AG10803 (cell line): ENCODE measurements at regions not wholly inside any gene's neighbourhood (a gene's known extent, or its start where the extent isn't known, plus 50 kb on each side); places are given as distances from the start of the nearest gene placed in this dataset.

ENCODE experiments used
- DNase-seq: peaks from one replicate; pipeline ENCODE4 v3.0.0; 2010; ENCODE audit warnings: low read depth
- H3K4me3 ChIP-seq: 2 replicates; pipeline ENCODE4 v1.5.1; 2011; ENCODE audit warnings: mild to moderate bottlenecking, low read length, control low read depth
- CTCF ChIP-seq: conservative IDR thresholded peaks from 2 replicates; pipeline ENCODE4 v1.5.1; 2011; ENCODE audit warnings: mild to moderate bottlenecking, low read length, control low read depth, inconsistent platforms

- no peak for TF ChIP-seq CTCF
- DNase-seq = no peak
- no peak overlapping the region for H3K4me3 ChIP-seq
Observed at GRCh38 chr3:69607466-69608305, 131.6 kb upstream of the MITF start.

- no peak for TF ChIP-seq CTCF
- no peak overlapping the region for H3K4me3 ChIP-seq
- DNase-seq = no peak
Observed at GRCh38 chr3:69605867-69606266, 133.4 kb upstream of the MITF start.

GRCh38 chr3:69604735-69605450 is 134.4 kb upstream of the MITF start:
- TF ChIP-seq CTCF = no peak
- H3K4me3 ChIP-seq = no peak overlapping the region
- no peak for DNase-seq

DNA sequence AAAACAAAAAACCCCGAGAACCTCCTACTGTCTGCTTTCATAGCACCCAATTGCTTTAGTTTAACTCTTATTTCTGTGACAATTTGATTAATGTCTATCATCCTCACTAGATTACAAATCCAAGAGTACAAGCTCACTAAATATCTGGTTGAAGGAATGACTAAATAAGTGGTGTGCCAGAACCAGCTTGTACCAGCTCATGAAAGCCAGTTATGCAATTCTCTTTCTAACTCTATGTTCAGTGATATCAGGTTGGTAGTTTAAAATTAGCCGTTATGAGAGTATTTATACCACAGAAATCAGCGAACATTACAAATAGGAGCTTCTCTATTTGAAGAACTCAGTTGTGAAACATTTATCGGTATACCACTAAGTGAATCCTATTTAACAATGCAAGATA is 137.2 kb upstream of the MITF start:
- TF ChIP-seq CTCF = no peak
- DNase-seq = no peak
- no peak overlapping the region for H3K4me3 ChIP-seq

GRCh38 chr3:69594286-69594685 is 145.0 kb upstream of the MITF start:
- DNase-seq = no peak
- no peak overlapping the region for H3K4me3 ChIP-seq
- no peak for TF ChIP-seq CTCF

DNA sequence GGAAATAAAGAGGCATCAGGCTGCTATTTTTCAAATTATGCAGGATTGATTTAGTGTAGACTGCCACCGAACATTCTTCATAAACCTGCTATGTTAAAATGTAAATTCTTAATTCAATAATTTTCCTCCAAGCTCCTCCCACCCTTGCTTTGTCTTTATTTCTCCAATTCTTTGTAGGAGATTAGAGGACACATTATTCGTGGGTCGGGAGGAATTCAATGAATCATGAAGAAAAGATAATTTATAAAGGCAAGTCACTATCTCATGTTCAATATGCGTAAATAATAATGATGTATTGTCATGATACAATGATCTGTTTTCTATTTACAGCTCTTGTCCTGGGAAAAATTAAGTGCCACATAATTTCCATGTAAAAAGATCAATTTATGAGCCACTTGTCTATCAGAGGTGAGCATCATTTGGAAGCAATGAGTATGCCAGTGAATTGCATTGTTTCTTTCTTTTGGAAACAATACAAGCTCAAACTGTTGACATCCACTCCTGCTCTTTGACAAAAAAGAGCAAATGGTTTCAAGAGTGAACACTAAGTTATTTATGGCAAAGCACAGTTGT is 148.0 kb upstream of the MITF start:
- no peak for DNase-seq
- TF ChIP-seq CTCF = no peak
- H3K4me3 ChIP-seq = no peak overlapping the region

DNA sequence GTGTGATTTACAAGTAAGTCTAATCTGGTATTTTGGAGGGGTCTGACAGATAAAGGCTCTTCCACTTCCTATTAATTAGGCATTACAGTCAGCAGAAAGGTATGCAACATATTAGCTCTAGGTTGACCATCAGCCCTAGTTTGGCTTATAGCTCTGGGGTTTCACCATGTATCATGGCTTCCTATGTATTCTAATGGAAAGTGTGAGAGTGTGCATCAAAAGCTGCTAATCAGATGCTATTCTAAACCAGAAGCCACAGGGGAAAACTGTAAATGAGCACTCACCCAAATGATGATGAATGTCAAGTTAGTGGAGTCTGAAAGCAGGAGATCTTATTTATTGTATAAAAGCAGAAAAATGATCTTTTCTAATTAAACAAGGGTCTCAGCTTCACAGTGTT is 149.2 kb upstream of the MITF start:
- no peak for TF ChIP-seq CTCF
- DNase-seq = no peak
- no peak overlapping the region for H3K4me3 ChIP-seq
